ENCODE measurements at regions not wholly inside any gene's neighbourhood (a gene's known extent, or its start where the extent isn't known, plus 50 kb on each side); places are given as distances from the start of the nearest gene placed in this dataset.
A peak's percentile ranks its signal among the peaks of the same experiment; 100 is the strongest.

- H3K27ac ChIP-seq, result no peak overlapping the region
Measured at GRCh38 chr3:177281292-177282118, 84.2 kb upstream of the TBL1XR1 start.

GRCh38 chr3:177282119-177282655 lies 84.9 kb upstream of the TBL1XR1 start:
- H3K4me1 ChIP-seq, result no peaks in the 10 kb centered on the region
- no peaks in the 10 kb centered on the region for H3K36me3 ChIP-seq
- no peak overlapping the region for H3K4me3 ChIP-seq
- 100% methylated on average over 1 of the region's 1 CpG for WGBS (ENCODE audit: insufficient coverage, low coverage, low lambda C conversion rate, missing lambda C conversion rate)
- intact Hi-C loops (cut with DNase I), result no loop called here
- H3K9me3 ChIP-seq, result no peaks in the 10 kb centered on the region
- TF ChIP-seq CTCF (IDR thresholded peaks at IDR 0.05), result no peak
- TF ChIP-seq POLR2A (IDR thresholded peaks at IDR 0.05), result no peak
- H3K27me3 ChIP-seq, result no peaks in the 10 kb centered on the region
- no peak overlapping the region for H3K27ac ChIP-seq
- DNase-seq, result no peak
- no peak for ATAC-seq

More at GRCh38 chr3:177281292-177282118, 84.2 kb upstream of the TBL1XR1 start:
- TF ChIP-seq CTCF (IDR thresholded peaks at IDR 0.05) (no peak), POLR2A (IDR thresholded peaks at IDR 0.05) (no peak)
- Histone ChIP-seq H3K27me3 (no peaks in the 10 kb centered on the region), H3K36me3 (no peaks in the 10 kb centered on the region), H3K9me3 (no peaks in the 10 kb centered on the region), H3K4me1 (no peaks in the 10 kb centered on the region), H3K4me3 (no peak overlapping the region)
- intact Hi-C loops (cut with DNase I), result no loop called here
- DNase-seq (no peak), ATAC-seq (peak in 3 of 4 donors; percentile 32 to 44 (median 39))
- 60% methylated on average over 7 of the region's 7 CpGs for WGBS (ENCODE audit: insufficient coverage, low coverage, low lambda C conversion rate, missing lambda C conversion rate)

GRCh38 chr3:177283983-177284382 lies 86.7 kb upstream of the TBL1XR1 start:
- ATAC-seq (no peak), DNase-seq (no peak)
- Histone ChIP-seq H3K4me3 (no peak overlapping the region), H3K36me3 (no peaks in the 10 kb centered on the region), H3K27ac (no peak overlapping the region), H3K27me3 (no peaks in the 10 kb centered on the region), H3K4me1 (no peaks in the 10 kb centered on the region), H3K9me3 (no peaks in the 10 kb centered on the region)
- intact Hi-C loops (cut with DNase I), result no loop called here
- 89% methylated on average over 2 of the region's 2 CpGs for WGBS (ENCODE audit: insufficient coverage, low coverage, low lambda C conversion rate, missing lambda C conversion rate)
- TF ChIP-seq CTCF (IDR thresholded peaks at IDR 0.05) (no peak), POLR2A (IDR thresholded peaks at IDR 0.05) (no peak)

DNA sequence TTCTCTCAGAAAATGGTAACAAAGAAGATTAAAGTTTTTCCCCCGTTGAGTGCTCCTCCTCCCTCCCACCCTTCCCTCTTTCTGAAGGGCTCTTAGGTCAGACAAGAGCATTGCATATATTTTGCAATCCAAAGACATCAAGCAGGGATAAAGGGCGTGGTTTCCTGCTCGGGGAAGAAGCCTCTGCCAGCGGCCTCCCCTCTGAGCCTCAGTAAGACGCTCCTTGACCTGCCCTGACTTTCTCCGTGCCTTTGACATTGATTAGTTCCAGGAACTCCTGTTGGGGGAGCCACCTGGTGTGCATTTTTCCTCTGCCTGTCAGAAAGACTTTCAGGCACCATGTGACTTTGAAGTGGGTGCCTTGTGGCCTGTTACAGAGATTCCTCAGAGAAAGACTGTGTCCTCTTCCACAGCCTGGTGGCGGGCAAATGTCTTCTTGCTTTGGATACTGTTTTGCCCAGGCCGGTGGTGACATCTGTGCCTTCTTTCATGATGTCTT lies 87.2 kb upstream of the TBL1XR1 start:
- Histone ChIP-seq H3K4me1 (no peaks in the 10 kb centered on the region), H3K4me3 (no peak overlapping the region), H3K27ac (no peak overlapping the region), H3K36me3 (no peaks in the 10 kb centered on the region), H3K9me3 (no peaks in the 10 kb centered on the region), H3K27me3 (no peaks in the 10 kb centered on the region)
- DNase-seq (no peak), ATAC-seq (peak in 2 of 4 donors; percentile 6 to 47)
- intact Hi-C loops (cut with DNase I), result no loop called here
- 56% methylated on average over 8 of the region's 8 CpGs for WGBS (ENCODE audit: insufficient coverage, low coverage, low lambda C conversion rate, missing lambda C conversion rate)
- TF ChIP-seq CTCF (IDR thresholded peaks at IDR 0.05) (no peak), POLR2A (IDR thresholded peaks at IDR 0.05) (no peak)
